ENCODE measurements at regions not wholly inside any gene's neighbourhood (a gene's known extent, or its start where the extent isn't known, plus 50 kb on each side); places are given as distances from the start of the nearest gene placed in this dataset.

DNA sequence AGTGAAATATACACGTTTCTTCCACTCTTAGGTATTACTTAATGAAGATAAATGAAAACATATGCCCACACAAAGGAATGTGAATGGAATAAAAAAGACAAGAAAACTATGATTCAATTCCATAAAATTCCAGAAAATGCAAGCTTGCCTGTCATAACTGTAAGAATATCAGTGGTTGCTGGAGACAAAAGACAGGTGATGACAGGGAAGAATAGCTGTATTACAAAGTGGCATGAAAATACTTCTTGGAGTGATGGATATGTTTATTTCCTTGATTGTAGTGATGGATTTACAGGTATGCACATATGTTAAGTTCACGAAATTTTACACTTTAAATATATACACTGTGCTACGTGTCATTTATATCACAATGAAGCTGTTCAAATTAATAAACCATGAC, 553.3 kb downstream of the HTR1A start:
- TF ChIP-seq, protein P1, sequence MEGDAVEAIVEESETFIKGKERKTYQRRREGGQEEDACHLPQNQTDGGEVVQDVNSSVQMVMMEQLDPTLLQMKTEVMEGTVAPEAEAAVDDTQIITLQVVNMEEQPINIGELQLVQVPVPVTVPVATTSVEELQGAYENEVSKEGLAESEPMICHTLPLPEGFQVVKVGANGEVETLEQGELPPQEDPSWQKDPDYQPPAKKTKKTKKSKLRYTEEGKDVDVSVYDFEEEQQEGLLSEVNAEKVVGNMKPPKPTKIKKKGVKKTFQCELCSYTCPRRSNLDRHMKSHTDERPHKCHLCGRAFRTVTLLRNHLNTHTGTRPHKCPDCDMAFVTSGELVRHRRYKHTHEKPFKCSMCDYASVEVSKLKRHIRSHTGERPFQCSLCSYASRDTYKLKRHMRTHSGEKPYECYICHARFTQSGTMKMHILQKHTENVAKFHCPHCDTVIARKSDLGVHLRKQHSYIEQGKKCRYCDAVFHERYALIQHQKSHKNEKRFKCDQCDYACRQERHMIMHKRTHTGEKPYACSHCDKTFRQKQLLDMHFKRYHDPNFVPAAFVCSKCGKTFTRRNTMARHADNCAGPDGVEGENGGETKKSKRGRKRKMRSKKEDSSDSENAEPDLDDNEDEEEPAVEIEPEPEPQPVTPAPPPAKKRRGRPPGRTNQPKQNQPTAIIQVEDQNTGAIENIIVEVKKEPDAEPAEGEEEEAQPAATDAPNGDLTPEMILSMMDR (conservative IDR thresholded peaks at IDR 0.05) = no peak
- Mint-ChIP-seq H3K9me3 (peaks cover 0 to 3% of the 10 kb centered on the region in 2 experiments; a peak in 2 of 5 replicates), H3K4me1 (no peaks in the 10 kb centered on the region), H3K27me3 (ENCODE audit: low read depth) (no peaks in the 10 kb centered on the region), H3K36me3 (ENCODE audit: insufficient read depth in 1 of 3, low read depth in 3 of 3) (no peaks in the 10 kb centered on the region), H3K27ac (no peak overlapping the region), H3K4me3 (no peak overlapping the region)
- H3K79me1 ChIP-seq (ENCODE audit: insufficient read depth, low read depth, low read length, poor library complexity, severe bottlenecking) = no peaks in the 10 kb centered on the region
- no peaks in the 10 kb centered on the region for H3K9me3 ChIP-seq (ENCODE audit: control insufficient read depth, low read depth, low read length)
- H3K14ac ChIP-seq (ENCODE audit: insufficient read depth, low read length) = no peak overlapping the region
- H4K20me1 ChIP-seq (ENCODE audit: control insufficient read depth, insufficient read depth, insufficient read length) = no peaks in the 10 kb centered on the region
- H2BK15ac ChIP-seq (ENCODE audit: low read depth, low read length) = no peak overlapping the region
- no peak overlapping the region for H3K23ac ChIP-seq (ENCODE audit: insufficient read length, low read depth, low read length)
- no peak overlapping the region for H4K8ac ChIP-seq (replicated peaks; ENCODE audit: insufficient read length, low read depth, low read length)
- no peak overlapping the region for H3K4ac ChIP-seq (ENCODE audit: low read depth, low read length)
- no CpG with 5 or more reads among the region's 3 CpGs for WGBS (ENCODE audit: extremely low coverage, insufficient read length, low lambda C conversion rate)
- H2AFZ ChIP-seq (ENCODE audit: low read length) = no peak overlapping the region
- H3K27me3 ChIP-seq (ENCODE audit: insufficient read depth, low read length) = no peaks in the 10 kb centered on the region
- H2BK12ac ChIP-seq (ENCODE audit: insufficient read length, low read depth, low read length) = no peak overlapping the region
- no peak overlapping the region for H3T11ph ChIP-seq (ENCODE audit: low read length)
- no peak overlapping the region for H4K91ac ChIP-seq (ENCODE audit: insufficient read length, low read depth, low read length)
- H3K18ac ChIP-seq (ENCODE audit: insufficient read length, low read depth, low read length) = no peak overlapping the region
- H3K27ac ChIP-seq (ENCODE audit: insufficient read length, low read depth, low read length) = no peak overlapping the region
- H4K5ac ChIP-seq (ENCODE audit: insufficient read length, low read depth, low read length) = no peak overlapping the region
- H2BK5ac ChIP-seq (ENCODE audit: insufficient read length, low read length) = no peak overlapping the region
- no peak overlapping the region for H2BK20ac ChIP-seq (ENCODE audit: low read depth, low read length, poor library complexity, severe bottlenecking)
- no peaks in the 10 kb centered on the region for H3K79me2 ChIP-seq (ENCODE audit: insufficient read depth, low read length)
- H3K23me2 ChIP-seq (ENCODE audit: insufficient read length, low read depth, low read length, poor library complexity, severe bottlenecking) = no peaks in the 10 kb centered on the region
- no peak overlapping the region for H2BK120ac ChIP-seq (ENCODE audit: low read depth, low read length, poor library complexity, severe bottlenecking)
- no peak overlapping the region for H2AK5ac ChIP-seq (ENCODE audit: insufficient read length, low read length)
- H3K4me1 ChIP-seq (ENCODE audit: insufficient read depth, low read length) = no peaks in the 10 kb centered on the region
- H3K56ac ChIP-seq (ENCODE audit: insufficient read length, low read depth, low read length) = no peak overlapping the region
- DNase-seq = no peak
- no peak overlapping the region for H3K4me2 ChIP-seq (ENCODE audit: insufficient read depth, insufficient read length, low read length)
- H3K9ac ChIP-seq (ENCODE audit: extremely low read depth, insufficient read length, low read length) = no peak overlapping the region

All from H9 (cell line).